Fibroblast of skin of abdomen (primary cell): ENCODE measurements at regions not wholly inside any gene's neighbourhood (a gene's known extent, or its start where the extent isn't known, plus 50 kb on each side); places are given as distances from the start of the nearest gene placed in this dataset.
A peak's percentile ranks its signal among the peaks of the same experiment; 100 is the strongest.

Experiments used
- DNase-seq: peaks from one replicate; pipeline ENCODE4 v3.0.0-alpha.2; 2013

DNA sequence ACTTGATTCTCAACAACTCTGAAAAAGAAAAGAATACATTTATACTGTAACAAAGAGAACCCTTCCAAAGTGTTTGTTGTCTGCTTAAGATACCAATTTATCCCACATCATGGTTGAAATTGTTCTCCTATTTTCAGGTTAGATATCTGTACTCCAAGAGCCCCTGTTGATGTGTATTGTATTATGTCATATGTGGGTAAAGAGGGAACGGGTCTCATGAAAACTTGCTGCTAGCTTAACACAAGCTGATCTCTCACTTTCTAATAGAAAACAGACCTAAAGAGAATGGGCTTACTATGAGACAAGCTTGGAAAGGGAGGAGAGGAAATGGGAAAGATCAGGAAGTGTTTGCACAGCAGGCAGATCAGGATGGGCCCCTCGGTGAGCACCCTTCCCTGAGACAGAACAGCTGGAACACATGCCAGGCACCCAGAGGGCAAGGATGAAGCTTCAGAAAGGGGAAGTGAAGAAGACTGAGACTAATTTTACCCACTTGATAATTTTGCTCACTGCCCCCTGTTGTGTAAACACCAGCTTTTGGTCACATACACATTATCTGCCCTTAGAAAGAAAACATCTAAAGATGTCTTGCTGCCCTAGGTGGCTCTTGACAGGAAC is 747.9 kb upstream of the CCDC54 start:
- DNase-seq = peak; percentile 25

DNA sequence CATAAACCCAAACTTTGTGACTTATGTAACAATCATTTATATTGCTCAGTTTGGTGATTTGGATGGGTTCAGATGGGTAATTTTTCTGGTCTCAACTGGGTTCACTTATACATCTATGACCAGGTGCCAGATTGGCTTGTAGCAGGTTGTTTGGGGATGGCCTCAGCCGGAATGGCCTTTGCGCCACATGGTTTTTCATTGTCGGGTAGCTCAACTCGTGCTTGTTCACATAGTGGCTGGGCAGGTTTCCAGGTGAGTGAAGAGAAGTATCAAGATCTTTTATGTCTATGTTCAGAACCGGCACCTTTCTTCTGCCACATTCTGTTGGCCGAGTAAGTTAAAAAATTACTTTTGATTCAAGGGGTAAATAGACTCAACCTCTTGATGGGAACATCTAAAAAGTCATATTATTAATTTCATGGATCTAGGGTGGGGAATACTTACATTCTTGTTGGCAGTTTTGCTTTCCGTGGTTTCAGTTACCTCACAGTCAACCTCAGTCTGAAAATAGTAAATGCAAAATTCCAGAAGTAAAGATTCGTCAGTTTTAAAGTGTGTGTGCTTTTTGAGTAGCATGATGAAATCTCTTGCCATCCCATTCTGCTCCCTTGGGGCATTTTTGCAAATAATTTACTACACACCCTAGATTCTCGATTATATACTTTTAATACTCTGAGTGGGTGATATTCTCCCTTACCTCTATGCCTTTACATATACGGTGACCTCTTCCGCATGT is 745.7 kb upstream of the CCDC54 start:
- DNase-seq = peak; percentile 71

DNA sequence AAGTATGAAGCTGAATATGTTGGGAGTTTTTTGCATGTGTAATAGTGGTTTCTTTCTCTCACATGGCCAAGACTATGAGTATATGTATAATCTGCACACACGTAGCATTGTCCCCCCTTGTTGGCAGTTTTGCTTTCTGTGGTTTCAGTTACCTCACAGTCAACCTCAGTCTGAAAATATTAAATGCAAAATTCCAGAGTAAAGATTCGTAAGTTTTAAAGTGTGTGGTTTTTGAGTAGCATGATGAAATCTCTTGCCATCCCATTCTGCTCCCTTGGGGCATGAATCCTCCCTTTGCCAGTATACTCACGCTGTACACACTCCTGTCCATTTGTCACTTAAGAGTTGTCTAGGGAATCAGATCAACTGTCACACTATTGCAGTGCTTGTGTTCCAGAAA is 742.0 kb upstream of the CCDC54 start:
- DNase-seq = peak; percentile 98

DNA sequence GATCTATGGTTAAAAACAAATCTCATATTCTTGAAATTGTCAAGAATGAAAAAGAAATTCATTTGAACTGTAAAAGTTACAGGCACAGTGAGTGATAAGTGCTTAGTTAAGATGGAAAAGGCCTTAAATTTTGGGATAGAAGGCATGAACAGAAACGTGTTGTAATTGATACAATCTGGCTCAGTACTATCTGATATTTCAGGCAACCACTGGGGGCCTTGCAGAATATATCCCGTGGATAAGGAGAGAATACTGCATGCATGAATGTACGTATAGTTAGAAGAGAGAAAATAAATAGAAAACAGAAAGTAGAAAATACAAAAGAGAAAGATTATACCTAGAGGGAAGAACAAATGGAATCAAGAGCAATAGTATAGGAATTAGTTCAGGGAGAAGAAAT is 741.4 kb upstream of the CCDC54 start:
- DNase-seq = peak; percentile 54

DNA sequence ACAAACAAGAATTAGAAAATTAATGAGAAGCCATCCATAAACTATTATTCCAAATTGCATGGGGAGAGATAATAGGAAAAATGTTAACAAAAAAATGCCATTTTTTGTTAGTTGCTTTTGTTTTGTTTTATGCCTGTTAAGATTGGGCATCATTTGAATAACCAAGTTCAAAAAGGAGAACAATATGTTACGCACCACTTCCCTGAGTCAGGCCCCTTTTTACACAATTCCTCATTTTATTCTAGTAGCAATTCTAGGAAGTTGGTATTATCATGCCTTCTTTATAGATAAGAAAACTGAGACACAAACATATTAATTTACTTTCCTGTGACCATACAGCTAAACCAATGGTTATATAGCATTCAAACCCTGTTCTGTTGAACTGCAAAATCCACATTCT is 736.9 kb upstream of the CCDC54 start:
- DNase-seq = no peak

DNA sequence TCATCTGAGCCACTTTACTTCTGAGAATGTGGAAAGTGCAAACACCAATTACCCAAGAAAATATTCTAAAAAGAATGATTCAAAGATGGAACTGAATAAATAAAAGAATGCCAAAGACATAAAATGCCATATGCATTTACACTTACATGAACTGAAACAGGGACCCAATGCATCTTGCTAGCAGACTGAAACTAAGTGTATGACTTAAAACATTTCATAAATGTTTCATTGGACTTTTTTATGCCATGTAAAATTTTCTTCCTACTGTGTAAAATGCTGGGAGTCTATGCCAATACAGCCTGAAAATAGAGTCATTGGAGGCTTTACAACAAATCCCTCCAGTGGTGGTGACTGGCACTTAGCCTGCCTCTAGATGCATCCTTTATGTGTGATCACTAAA is 735.1 kb upstream of the CCDC54 start:
- DNase-seq = no peak

DNA sequence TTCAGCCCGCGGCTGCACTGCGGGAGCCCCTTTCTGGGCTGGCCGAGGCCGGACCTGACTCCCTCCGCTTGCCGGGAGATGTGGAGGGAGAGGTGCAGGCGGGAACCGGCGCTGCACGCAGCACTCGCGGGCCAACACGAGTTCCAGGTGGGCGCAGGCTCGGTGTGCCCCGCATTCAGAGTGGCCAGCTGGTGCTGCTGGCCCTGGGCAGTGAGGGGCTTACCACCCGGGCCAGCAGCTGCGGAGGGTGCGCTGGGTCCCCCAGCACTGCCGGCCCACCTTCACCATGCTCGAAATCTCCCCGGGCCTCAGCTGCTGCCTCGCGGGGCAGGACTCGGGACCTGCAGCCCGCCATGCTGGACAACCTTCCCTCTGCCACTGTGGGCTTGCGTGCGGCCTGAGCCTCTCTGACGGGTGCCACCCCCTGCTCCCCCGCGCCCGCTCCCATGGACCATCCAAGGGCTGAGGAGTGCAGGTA is 733.5 kb upstream of the CCDC54 start:
- no peak for DNase-seq

DNA sequence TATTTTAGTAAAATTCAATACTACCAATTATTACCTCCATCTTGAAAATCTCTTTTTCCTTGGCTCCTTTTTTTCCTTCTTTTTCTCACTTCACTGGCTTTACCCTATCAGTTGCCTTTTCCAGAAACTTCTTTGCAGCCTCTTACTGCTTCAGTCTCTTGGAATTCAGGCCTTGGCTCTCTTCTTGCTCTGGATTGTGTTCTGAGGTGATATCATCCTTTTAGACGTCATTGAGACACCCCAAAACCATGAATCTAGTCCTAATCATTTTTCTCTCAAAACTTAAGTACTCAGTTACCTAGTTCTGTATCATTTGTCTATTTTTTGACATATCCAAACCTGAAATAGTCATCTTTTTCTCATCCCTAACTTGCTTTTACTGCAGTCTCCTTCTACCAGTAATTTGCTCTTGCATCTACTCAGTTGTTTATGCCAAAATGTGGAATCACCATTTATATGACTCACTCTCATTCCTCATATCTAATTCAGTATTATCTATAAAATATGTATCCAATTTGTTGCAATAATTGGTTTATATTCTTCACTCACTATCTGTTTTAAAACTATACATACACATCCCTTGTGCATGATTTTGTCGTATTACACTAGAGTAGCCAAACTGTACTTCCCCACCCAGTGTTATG is 703.2 kb upstream of the CCDC54 start:
- DNase-seq = no peak

DNA sequence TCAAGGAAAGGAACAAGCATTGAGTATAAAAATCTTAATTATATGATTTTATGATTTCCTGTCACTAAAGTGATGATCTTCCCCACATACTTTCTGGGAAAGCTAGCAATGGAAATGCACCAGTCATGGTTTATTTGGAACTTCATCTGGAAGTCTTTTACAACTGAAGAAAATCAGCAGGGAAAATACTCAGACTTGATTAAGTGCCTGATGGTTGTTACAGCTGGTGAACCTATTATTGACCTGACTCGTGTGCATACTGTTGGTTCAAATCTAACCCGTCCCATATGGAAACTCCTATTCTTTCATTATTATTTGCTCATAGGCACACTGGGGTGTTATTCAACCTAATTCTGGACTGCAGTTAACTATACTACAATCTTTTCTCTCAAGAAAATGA is 701.8 kb upstream of the CCDC54 start:
- no peak for DNase-seq

DNA sequence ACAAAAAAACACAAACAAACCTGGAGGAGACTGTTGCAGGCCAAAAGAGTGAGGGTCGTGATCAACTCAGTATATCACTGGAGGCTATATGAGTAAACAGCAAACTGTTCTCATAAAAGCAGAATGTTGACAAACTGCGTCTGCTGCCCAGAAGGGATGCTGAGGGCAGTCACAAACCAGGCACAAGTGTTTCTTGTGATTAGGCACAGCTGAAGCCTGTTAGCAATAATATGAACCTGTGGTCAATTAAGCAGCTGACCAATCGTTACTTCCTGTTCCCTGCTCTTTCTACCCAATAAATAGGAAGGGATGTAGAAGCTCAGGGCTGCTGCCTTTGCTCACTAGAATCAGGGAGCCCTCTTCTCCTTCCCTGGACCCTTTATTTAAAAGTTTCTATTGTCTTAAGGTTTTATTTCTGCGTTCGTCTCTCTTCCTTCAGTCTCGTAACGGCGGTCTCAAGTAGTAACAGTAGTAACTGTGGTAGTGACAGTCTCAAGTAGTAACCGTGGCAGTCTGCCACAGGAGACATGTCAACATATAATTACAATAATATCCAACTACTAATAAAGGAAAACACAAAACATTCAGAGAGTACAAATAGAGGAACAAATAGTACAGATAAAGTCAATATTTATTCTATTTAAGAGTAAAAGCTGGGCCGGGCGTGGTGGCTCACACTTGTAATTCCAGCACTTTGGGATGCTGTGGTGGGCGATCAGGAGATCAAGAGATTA is 698.4 kb upstream of the CCDC54 start:
- DNase-seq = no peak

DNA sequence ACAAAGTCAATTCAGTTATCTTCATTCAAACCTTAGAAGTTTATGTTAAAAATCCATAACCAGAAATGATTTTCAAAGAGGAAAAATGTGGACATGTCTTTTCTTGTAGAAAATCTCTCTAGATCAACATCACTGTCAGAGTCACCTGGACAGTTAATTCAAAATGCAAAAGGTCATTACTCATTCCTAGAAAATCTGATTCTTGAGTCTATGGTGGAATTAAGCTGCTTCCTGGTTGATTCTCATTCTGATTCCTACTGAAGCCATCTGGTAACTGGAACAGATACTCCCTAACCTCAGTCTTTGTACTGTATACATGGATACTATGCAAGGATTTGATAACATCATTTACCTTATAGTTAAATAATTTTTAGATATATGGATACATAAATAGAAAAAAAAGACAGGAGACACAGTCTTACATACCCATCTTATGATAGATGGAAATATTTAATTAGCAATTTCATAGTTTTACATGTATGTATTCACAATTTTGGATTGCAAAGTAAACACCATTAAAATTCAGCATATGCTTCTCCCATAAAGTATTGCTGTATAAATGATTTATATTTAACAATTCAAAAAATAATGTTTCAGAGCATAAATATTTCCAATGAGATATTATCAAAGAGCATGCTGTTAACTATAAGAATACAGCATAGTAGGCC is 693.2 kb upstream of the CCDC54 start:
- DNase-seq = no peak

DNA sequence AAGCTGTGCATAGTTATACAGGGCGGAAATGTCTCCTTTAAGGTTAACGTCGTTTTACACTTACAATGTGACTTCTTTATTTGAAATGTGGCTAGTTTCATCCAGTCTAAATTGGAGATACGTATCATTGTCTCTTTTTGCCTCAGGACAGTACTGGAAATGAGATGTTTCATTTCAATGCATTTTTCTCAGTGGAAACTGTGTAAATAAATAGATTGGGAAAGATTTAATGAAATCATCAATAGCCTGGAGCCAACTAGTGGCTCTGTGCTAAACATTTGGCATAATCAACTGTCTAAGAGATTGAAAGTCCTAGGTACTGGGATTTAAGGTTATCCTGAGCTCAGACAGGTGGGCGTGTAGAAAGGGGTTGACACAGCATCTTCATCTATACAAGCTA is 691.5 kb upstream of the CCDC54 start:
- DNase-seq = no peak

DNA sequence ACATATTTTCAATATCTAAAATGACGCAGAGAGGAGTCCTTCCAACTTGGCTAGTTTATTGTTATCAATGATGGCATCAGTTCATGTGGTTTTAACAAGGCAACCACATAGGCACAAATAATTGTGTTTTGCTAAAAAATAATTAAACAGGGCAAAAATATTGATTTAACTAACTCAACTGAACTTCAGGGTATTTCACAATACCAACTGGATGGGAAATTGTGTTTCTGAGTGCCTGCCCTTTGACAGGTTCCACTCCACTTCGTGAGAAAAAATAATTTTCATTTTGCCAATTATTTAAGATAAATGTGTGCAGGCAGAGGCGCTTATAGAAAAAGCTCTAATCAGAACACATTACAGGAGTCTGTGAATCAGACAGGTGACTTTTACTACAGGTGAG is 689.3 kb upstream of the CCDC54 start:
- DNase-seq = no peak

DNA sequence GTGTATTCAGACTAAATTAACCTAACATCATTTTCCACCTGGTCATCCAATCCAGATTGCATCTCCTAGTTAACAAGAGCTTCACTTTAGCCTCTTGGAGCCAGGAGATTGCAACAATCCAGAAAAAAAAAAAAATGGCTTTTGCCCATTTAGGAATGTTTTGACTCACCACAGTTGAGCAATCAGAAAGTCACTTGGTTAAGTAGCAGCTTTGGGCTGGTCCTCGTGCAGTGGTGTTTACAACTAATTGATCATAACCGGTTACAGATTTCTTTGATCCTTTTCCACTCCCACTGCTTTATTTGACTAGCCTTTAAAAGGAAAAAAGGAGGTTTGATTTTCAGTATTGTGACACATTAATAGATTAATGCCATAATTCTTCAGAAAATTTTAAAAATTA is 688.8 kb upstream of the CCDC54 start:
- peak; percentile 91 for DNase-seq

DNA sequence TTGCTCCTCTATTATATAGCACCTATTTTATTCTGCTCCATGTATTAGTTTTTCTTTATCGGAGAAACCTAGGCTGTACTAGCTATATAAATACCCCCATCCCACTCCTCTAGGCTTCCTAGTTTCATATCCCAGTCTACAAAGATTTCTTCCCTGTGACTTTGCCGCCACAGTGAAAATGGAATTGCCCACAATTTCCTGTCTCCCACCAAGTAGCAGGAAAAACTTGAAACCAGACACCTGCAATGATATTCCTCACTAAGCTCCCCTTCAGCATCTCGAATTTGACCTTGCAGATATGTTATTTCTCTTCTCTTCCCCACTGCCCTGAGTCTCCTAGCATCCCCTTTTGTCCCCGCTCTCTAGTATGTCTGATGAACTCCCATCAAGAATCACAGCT is 685.8 kb upstream of the CCDC54 start:
- DNase-seq = no peak

DNA sequence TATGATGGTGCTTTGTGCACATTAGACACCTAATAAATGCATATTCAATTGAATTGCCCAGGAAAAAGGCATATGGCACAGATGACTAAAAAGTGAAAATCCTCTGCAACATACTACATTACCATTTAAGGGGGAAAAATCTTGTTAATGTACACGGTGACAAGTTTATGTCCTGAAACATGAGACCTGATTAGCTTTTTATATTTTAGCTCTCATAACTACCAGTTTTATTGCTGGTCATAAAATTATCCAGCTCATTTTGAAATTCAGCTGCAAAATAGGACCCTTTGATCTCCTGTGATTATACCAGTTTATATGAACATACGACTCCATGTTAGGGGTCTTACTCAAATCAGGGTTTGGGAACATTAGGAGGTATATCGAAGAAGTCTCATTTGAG is 684.6 kb upstream of the CCDC54 start:
- no peak for DNase-seq

DNA sequence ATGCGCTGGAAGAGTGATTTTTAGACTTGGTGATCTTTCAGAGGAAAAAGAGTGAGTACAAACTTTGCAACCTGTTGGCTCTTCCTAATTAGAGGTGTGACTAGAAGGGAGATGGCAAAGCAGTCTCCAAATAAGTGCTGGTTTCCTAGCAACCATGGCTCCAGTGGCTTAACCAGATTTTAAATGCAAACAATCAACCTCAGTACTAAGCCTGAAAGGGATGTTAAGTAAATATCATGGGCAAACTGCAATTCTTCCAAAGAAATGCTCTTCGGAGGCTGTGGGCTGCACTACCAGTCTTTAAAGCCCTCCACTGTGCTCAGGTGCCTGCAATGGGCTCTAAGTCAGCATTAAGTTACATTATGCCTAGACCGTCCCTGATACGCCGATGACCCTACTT is 678.1 kb upstream of the CCDC54 start:
- no peak for DNase-seq

DNA sequence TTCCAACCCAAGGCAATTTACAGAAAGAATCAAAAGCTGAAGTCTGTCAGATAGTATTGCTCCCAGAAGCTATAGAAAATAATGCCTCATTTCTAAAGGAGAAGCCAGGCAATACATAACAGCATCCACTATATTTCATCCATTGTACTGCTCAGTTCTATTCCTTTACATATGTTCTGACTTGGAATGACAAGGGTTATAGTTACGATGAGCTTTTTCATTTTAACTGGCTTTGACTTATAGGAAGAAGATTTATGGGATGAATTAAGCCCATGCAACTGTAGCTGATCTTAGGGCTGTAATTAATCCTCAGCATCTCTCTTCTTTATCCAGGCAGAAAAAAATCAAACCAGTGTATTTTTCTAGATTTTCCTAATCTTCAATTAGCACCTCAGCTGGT is 676.3 kb upstream of the CCDC54 start:
- DNase-seq = no peak

DNA sequence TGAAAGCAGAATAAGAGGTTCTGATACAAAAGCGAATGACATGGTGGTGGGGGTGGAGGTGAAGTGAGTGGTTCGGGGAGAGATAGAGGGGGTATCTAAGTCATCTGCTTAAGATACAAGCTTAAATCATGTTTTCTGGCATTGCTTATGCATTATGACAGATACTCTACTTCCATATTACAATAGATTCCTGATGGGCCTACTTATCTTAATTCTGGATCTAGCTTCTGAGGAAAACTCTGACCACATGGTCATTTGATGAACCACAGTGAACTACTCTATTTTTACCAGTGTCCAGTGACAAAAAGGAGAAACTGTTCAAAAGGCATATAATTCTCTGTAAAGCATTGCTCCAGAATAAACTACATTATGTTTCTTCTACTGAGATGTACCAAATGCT is 673.7 kb upstream of the CCDC54 start:
- DNase-seq = no peak

DNA sequence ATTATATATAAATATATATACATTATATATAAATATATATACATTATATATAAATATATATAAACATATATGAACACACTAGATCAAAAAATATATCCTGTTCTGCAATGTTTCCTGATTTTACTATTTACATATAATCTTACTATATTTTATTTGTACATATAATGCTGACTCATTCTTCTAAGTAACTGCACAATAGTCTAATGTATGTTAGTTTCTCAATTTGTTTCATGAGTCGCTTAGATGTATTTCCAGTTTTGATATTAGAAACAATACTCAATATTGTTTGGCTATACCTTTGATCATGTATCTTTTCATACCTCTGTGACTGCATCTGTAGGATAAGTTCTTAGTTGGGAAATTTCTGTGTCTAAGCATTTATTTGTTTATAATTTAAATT is 669.9 kb upstream of the CCDC54 start:
- DNase-seq = no peak

DNA sequence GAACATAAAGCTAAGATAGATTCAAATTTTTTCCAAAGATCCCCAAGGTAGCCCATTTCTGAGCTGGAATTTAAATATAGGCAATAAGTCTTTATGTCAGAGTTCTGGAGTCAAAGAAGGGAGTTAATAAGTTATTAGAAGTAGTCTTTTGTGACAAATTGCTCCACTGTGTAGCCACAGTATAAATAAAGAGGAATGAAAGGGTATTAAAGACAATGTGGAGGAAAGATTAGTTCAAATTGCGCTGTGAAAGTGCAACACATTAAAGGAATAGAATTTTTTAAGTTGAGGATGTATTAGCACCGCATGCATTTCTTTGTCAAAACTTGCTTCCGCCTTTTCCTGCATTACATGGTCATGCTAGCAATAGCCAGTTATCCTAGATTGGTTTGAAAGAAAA is 666.6 kb upstream of the CCDC54 start:
- no peak for DNase-seq

DNA sequence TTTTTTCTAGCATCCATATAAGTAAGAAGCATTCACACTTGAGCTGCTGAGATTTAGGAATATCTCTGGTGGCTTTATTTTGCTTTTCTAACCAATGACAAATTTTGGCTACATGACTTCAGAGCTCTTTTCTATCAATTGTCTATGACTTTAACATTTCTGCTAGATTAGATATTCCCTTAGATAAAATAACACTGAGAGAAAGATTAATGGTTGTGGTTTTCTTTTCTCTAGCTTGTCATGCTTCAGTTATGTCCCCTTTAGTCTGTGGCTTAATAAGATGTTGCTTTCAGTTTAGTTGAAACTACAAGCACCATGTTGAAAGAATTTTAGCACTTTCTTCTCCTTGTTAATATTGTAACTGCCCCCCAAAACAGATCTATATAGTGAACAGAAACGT is 665.6 kb upstream of the CCDC54 start:
- DNase-seq = peak; percentile 88

DNA sequence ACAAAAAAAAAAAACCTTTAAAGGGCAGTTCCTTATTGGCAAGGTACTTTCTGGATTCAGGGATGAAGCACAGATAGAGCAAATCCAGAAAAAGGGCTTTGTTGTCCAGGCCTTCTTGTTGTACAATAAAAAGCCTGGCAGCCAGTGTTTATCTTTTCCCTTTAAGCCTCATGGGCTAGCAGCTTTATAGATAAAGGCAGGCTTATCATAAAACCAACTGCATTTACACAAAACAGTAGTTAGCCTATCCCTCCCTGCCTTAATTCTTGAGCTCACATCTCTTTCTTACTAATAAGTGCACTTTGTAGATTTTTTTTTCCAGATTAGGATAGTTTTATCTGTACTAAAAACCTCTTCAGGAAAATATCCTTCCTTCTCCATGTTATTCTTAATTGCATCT is 662.8 kb upstream of the CCDC54 start:
- DNase-seq = no peak
